SK-N-SH (cell line): ENCODE measurements at regions not wholly inside any gene's neighbourhood (a gene's known extent, or its start where the extent isn't known, plus 50 kb on each side); places are given as distances from the start of the nearest gene placed in this dataset.

Experiments used
- CTCF ChIA-PET: fragments of 300-600, 350-600 bp; formaldehyde crosslinking; extraction: SDS; loops from one replicate; lab custom pipeline; 2021; lab: Yijun Ruan, JAX
- POLR2A ChIA-PET: fragments of 350-600 bp; sonication (Branson Sonifier 250); formaldehyde crosslinking; extraction: SDS; loops from one replicate; lab custom pipeline; 2020; ENCODE audit warnings: antibody characterized with exemption, inconsistent platforms; lab: Yijun Ruan, JAX
- DNase-seq: peaks from one replicate; pipeline ENCODE4 v3.0.0; 2012
- H2AFZ ChIP-seq: fragments of 200-600 bp; sonication (generic); 2 replicates; pipeline ENCODE4 v1.8.1; 2016; ENCODE audit warnings: antibody characterized with exemption, mild to moderate bottlenecking, low read depth
- H3F3A ChIP-seq: fragments of 200-600 bp; sonication (generic); replicated peaks from 2 replicates; pipeline ENCODE3; 2016; ENCODE audit warnings: antibody characterized with exemption, mild to moderate bottlenecking; ENCODE audit not compliant: insufficient read depth
- H3K27ac ChIP-seq, 2 experiments: fragments of 200-500 bp in 1 of 2; fragments of 200-600 bp in 1 of 2; sonication (Bioruptor generic) in 1 of 2; sonication (generic), shearing (Covaris generic) in 1 of 2; 2 replicates each; pipeline versions ENCODE4 v1.5.1 to v1.6.1; 2014 to 2016; ENCODE audit warnings: low read depth in 2 of 2, inconsistent platforms in 1 of 2, low read length in 1 of 2, mild to moderate bottlenecking in 1 of 2, mixed read lengths in 1 of 2
- H3K27me3 ChIP-seq: fragments of 200-600 bp; sonication (generic), shearing (Covaris generic); 2 replicates; pipeline ENCODE4 v1.6.1; 2016; ENCODE audit warnings: mixed run types; ENCODE audit not compliant: insufficient read depth
- H3K36me3 ChIP-seq, 2 experiments: fragments of 200-500 bp in 1 of 2; fragments of 200-600 bp in 1 of 2; sonication (Bioruptor generic) in 1 of 2; sonication (generic) in 1 of 2; replicated peaks in 1 of 2; 2 replicates each; pipeline versions ENCODE3 to v1.5.1; 2014 to 2016; ENCODE audit warnings: low read length in 1 of 2, mild to moderate bottlenecking in 1 of 2; ENCODE audit not compliant: insufficient read depth in 2 of 2, control insufficient read depth in 1 of 2
- H3K4me1 ChIP-seq, 2 experiments: fragments of 200-500 bp in 1 of 2; fragments of 200-600 bp in 1 of 2; sonication (Bioruptor generic) in 1 of 2; sonication (generic), shearing (Covaris generic) in 1 of 2; 2 replicates each; pipeline versions ENCODE4 v1.5.1 to v1.6.1; 2014 to 2016; ENCODE audit warnings: low read depth in 1 of 2, low read length in 1 of 2, mixed run types in 1 of 2; ENCODE audit not compliant: insufficient read depth in 2 of 2, control insufficient read depth in 1 of 2
- H3K4me2 ChIP-seq: fragments of 200-600 bp; sonication (generic), shearing (Covaris generic); 2 replicates; pipeline ENCODE4 v1.6.1; 2017; ENCODE audit warnings: mixed run types
- H3K4me3 ChIP-seq, 2 experiments: fragments of 200-500 bp in 1 of 2; fragments of 200-600 bp in 1 of 2; sonication (Bioruptor generic) in 1 of 2; sonication (generic), shearing (Covaris generic) in 1 of 2; 2 replicates each; pipeline versions ENCODE4 v1.5.1 to v1.8.1; 2014 to 2016; ENCODE audit warnings: low read depth in 2 of 2, inconsistent platforms in 1 of 2, low read length in 1 of 2, mild to moderate bottlenecking in 1 of 2, mixed read lengths in 1 of 2, moderate library complexity in 1 of 2
- H3K79me2 ChIP-seq: fragments of 200-600 bp; sonication (generic); 2 replicates; pipeline ENCODE4 v1.8.1; 2017; ENCODE audit warnings: mild to moderate bottlenecking; ENCODE audit not compliant: insufficient read depth
- H3K9ac ChIP-seq: fragments of 200-600 bp; sonication (generic); 2 replicates; pipeline ENCODE4 v1.6.1; 2017; ENCODE audit warnings: mixed run types
- H3K9me2 ChIP-seq: fragments of 200-600 bp; sonication (generic); 2 replicates; pipeline ENCODE4 v1.6.1; 2017; ENCODE audit warnings: mixed run types
- H3K9me3 ChIP-seq: fragments of 200-600 bp; sonication (generic); 2 replicates; pipeline ENCODE4 v1.6.1; 2017; ENCODE audit warnings: mixed run types, mild to moderate bottlenecking, moderate library complexity
- H4K20me1 ChIP-seq: fragments of 200-600 bp; sonication (generic); 2 replicates; pipeline ENCODE4 v1.6.1; 2017; ENCODE audit warnings: mild to moderate bottlenecking, mixed run types; ENCODE audit not compliant: insufficient read depth
- CTCF ChIP-seq: fragments of 200-600 bp; sonication (generic); IDR thresholded peaks from 2 replicates; pipeline ENCODE4 v1.6.1; 2017; ENCODE audit warnings: antibody characterized with exemption, mild to moderate bottlenecking, moderate library complexity
- ELF1 ChIP-seq: IDR thresholded peaks from 2 replicates; pipeline ENCODE4 v1.4.0; 2012
- EP300 ChIP-seq, 2 experiments: IDR thresholded peaks; 2 replicates each; pipeline versions ENCODE4 v1.4.0 to v1.6.1; 2012; ENCODE audit warnings: borderline replicate concordance in 1 of 2, low read depth in 1 of 2, low read length in 1 of 2
- FOXM1 ChIP-seq: IDR thresholded peaks from 2 replicates; pipeline ENCODE4 v1.4.0; 2012; ENCODE audit warnings: low read depth, mild to moderate bottlenecking
- IRF3 ChIP-seq: fragments of 150-350 bp; IDR thresholded peaks from 2 replicates; pipeline ENCODE4 v1.6.1; 2016; ENCODE audit warnings: mild to moderate bottlenecking, low read depth, low read length
- MXI1 ChIP-seq: IDR thresholded peaks from 2 replicates; pipeline ENCODE4 v1.6.1; 2012; ENCODE audit warnings: mild to moderate bottlenecking, low read depth, low read length, improper control_type of control experiment
- NFIC ChIP-seq: IDR thresholded peaks from 2 replicates; pipeline ENCODE4 v1.4.0; 2012; ENCODE audit warnings: borderline replicate concordance
- TCF12 ChIP-seq: IDR thresholded peaks from 2 replicates; pipeline ENCODE4 v1.4.0; 2012
- USF1 ChIP-seq: IDR thresholded peaks from 2 replicates; pipeline ENCODE4 v1.4.0; 2012; ENCODE audit warnings: low read depth, borderline replicate concordance
- USF2 ChIP-seq: fragments of 150-350 bp; IDR thresholded peaks from 2 replicates; pipeline ENCODE4 v1.6.1; 2017; ENCODE audit warnings: antibody characterized with exemption, low read length, low read depth, borderline replicate concordance
- ZBTB33 ChIP-seq: IDR thresholded peaks from 2 replicates; pipeline ENCODE4 v1.4.0; 2012; ENCODE audit warnings: low read depth, borderline replicate concordance
- WGBS: methylation state at CpG from one replicate; pipeline ENCODE4 v1.1.6; 2017; ENCODE audit warnings: low lambda C conversion rate; 5-methylcytosine and 5-hydroxymethylcytosine counted together

- TF ChIP-seq ELF1 (no peak), USF1 (no peak), ZBTB33 (no peak), NFIC (no peak), EP300 (IDR thresholded peaks at IDR 0.05; ENCODE audit: borderline replicate concordance in 1 of 2, low read depth in 1 of 2, low read length in 1 of 2) (no peak)
- Histone ChIP-seq H3K4me1 (no peaks in the 10 kb centered on the region), H2AFZ (no peak overlapping the region), H3K4me3 (no peak overlapping the region), H4K20me1 (no peaks in the 10 kb centered on the region), H3K27ac (no peak overlapping the region), H3K4me2 (no peak overlapping the region), H3K27me3 (no peaks in the 10 kb centered on the region), H3K9me3 (0 out of 2 replicates have a peak, but pooled peaks cover 4% of the 10 kb centered on the region), H3F3A (no peaks in the 10 kb centered on the region), H3K9ac (no peak overlapping the region), H3K9me2 (0 out of 2 replicates have a peak, but pooled peaks cover 3% of the 10 kb centered on the region), H3K79me2 (no peaks in the 10 kb centered on the region), H3K36me3 (no peaks in the 10 kb centered on the region)
- ChIA-PET POLR2A (no interaction called here), CTCF (interaction anchor here (1.7 kb wide), 1 partner anchor 14 kb away, joined by 3 read pairs; no protein-coding TSS in a partner anchor)
- 0% methylated on average over 1 of the region's 1 CpG for WGBS
- DNase-seq: no peak
These were observed 852.3 kb upstream of the CELF2 start for GRCh38 chr10:10165415-10165814.

- no peak for DNase-seq
- Histone ChIP-seq H3K4me3 (no peak overlapping the region), H3K79me2 (no peaks in the 10 kb centered on the region), H3K4me2 (no peak overlapping the region), H3K9ac (no peak overlapping the region), H4K20me1 (no peaks in the 10 kb centered on the region), H2AFZ (no peak overlapping the region), H3K9me2 (no peaks in the 10 kb centered on the region), H3K36me3 (no peaks in the 10 kb centered on the region), H3K27me3 (no peaks in the 10 kb centered on the region), H3F3A (no peaks in the 10 kb centered on the region), H3K9me3 (peaks cover 13% of the 10 kb centered on the region), H3K27ac (no peak overlapping the region), H3K4me1 (no peaks in the 10 kb centered on the region)
- TF ChIP-seq TCF12 (no peak), ZBTB33 (no peak), FOXM1 (no peak), USF2 (no peak), MXI1 (no peak), IRF3 (no peak), CTCF (no peak), USF1 (no peak)
- WGBS: 19% methylated on average over 3 of the region's 3 CpGs
- ChIA-PET POLR2A (no interaction called here), CTCF (interaction anchor here (0.8 kb wide), 1 partner anchor 12 kb away, joined by 3 read pairs; no protein-coding TSS in a partner anchor)
These were observed 839.2 kb upstream of the CELF2 start for GRCh38 chr10:10178476-10178875.
